ENCODE measurements at regions not wholly inside any gene's neighbourhood (a gene's known extent, or its start where the extent isn't known, plus 50 kb on each side); places are given as distances from the start of the nearest gene placed in this dataset.

GRCh38 chr18:79601234-79601633 is 78.4 kb upstream of the CTDP1 start:
- TF ChIP-seq, protein P1, sequence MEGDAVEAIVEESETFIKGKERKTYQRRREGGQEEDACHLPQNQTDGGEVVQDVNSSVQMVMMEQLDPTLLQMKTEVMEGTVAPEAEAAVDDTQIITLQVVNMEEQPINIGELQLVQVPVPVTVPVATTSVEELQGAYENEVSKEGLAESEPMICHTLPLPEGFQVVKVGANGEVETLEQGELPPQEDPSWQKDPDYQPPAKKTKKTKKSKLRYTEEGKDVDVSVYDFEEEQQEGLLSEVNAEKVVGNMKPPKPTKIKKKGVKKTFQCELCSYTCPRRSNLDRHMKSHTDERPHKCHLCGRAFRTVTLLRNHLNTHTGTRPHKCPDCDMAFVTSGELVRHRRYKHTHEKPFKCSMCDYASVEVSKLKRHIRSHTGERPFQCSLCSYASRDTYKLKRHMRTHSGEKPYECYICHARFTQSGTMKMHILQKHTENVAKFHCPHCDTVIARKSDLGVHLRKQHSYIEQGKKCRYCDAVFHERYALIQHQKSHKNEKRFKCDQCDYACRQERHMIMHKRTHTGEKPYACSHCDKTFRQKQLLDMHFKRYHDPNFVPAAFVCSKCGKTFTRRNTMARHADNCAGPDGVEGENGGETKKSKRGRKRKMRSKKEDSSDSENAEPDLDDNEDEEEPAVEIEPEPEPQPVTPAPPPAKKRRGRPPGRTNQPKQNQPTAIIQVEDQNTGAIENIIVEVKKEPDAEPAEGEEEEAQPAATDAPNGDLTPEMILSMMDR (IDR thresholded peaks at IDR 0.05; ENCODE audit: insufficient read depth, low read depth, low read length): no peak
- TF ChIP-seq EZH2 (IDR thresholded peaks at IDR 0.05; ENCODE audit: insufficient read depth, low read length): no peak

Data from astrocyte (in vitro differentiated cells and primary cell).